ENCODE measurements at regions not wholly inside any gene's neighbourhood (a gene's known extent, or its start where the extent isn't known, plus 50 kb on each side); places are given as distances from the start of the nearest gene placed in this dataset.

GRCh38 chr11:119829402-119829801 is 100.4 kb upstream of the NECTIN1 start:
- H3K23ac ChIP-seq (ENCODE audit: low read depth, low read length): no peak overlapping the region
- no peak overlapping the region for H3K18ac ChIP-seq (ENCODE audit: low read depth, low read length)
- DNase-seq: no peak
- no peaks in the 10 kb centered on the region for H3K9me3 ChIP-seq (ENCODE audit: control insufficient read depth, insufficient read depth, low read length)
- no peak overlapping the region for H2BK120ac ChIP-seq (ENCODE audit: low read depth, low read length)
- no peak overlapping the region for H2BK20ac ChIP-seq (ENCODE audit: low read depth, low read length)
- H4K20me1 ChIP-seq (ENCODE audit: insufficient read depth, low read length): no peaks in the 10 kb centered on the region
- H3K79me1 ChIP-seq (ENCODE audit: low read depth in 1 of 2, low read length in 2 of 2): no peaks in the 10 kb centered on the region
- 14% methylated on average over 1 of the region's 3 CpGs; no CpG with 5 or more reads in 1 of the 2 experiments for WGBS, 2 experiments (ENCODE audit: extremely low coverage in 2 of 2, insufficient read length in 1 of 2)
- H3K9me1 ChIP-seq (ENCODE audit: insufficient read depth, low read length): no peaks in the 10 kb centered on the region
- no peak overlapping the region for H3K14ac ChIP-seq (replicated peaks; ENCODE audit: low read depth, low read length)
- no peak overlapping the region for H4K8ac ChIP-seq (ENCODE audit: low read depth in 2 of 2, low read length in 2 of 2)
- intact Hi-C loops (cut with micrococcal nuclease): no loop called here
- H3K56ac ChIP-seq (ENCODE audit: extremely low read depth, insufficient read depth, low read length): no peak overlapping the region
- H3K4me3 ChIP-seq (ENCODE audit: insufficient read depth, low read depth, low read length): no peak overlapping the region
- no peak overlapping the region for H3K4me2 ChIP-seq (ENCODE audit: low read depth, low read length)
- no peaks in the 10 kb centered on the region for H3K36me3 ChIP-seq (ENCODE audit: control insufficient read depth, insufficient read depth, low read length)
- BruUV-seq (replicated peaks): no TSS peak
- ChIA-PET CTCF (no interaction called here), POLR2A (ENCODE audit: unreplicated experiment) (no interaction called here)
- no peak for ATAC-seq (ENCODE audit: low read depth)
- H4K91ac ChIP-seq (ENCODE audit: insufficient read depth, low read depth, low read length): no peak overlapping the region
- H3K27me3 ChIP-seq (ENCODE audit: control insufficient read depth, insufficient read depth, low read length): peaks cover 8% of the 10 kb centered on the region; the same call in 1 of the 2 replicates
- dilution Hi-C loops (cut with HindIII; ENCODE audit: low sequenced_read_pairs, unreplicated experiment): no loop called here
- no peak for TF ChIP-seq CEBPB (IDR thresholded peaks at IDR 0.05; ENCODE audit: low read depth, low read length)
- TF ChIP-seq ELK1 (IDR thresholded peaks at IDR 0.05; ENCODE audit: borderline replicate concordance, low read depth, low read length): no peak
- no peak for TF ChIP-seq POLR2A (IDR thresholded peaks at IDR 0.05; ENCODE audit: low read depth, low read length)
- no peak for TF ChIP-seq FOS (IDR thresholded peaks at IDR 0.05; ENCODE audit: low read depth, low read length)
- no peak for TF ChIP-seq MAZ (IDR thresholded peaks at IDR 0.05; ENCODE audit: borderline replicate concordance, low read depth, low read length)
- no peak overlapping the region for H2BK5ac ChIP-seq (ENCODE audit: low read depth, low read length, poor library complexity, severe bottlenecking)
- H3K9ac ChIP-seq (ENCODE audit: low read depth, low read length): no peak overlapping the region
- no peak overlapping the region for H4K5ac ChIP-seq (ENCODE audit: low read depth, low read length)
- no peak overlapping the region for H3K27ac ChIP-seq (ENCODE audit: insufficient read depth, low read length)
- H2AFZ ChIP-seq (replicated peaks; ENCODE audit: low read length, poor library complexity): no peak overlapping the region
- no peak overlapping the region for H3K4ac ChIP-seq (ENCODE audit: low read depth, low read length)
- in situ Hi-C loops (cut with MboI; ENCODE audit: low sequenced_read_pairs): no loop called here
- H2BK15ac ChIP-seq (ENCODE audit: low read depth, low read length): no peak overlapping the region
- H2AK9ac ChIP-seq (replicated peaks; ENCODE audit: low read depth, low read length, poor library complexity): no peak overlapping the region
- no peak overlapping the region for H2AK5ac ChIP-seq (ENCODE audit: low read depth, low read length)
- no peaks in the 10 kb centered on the region for H3K4me1 ChIP-seq (ENCODE audit: control insufficient read depth, insufficient read depth, low read length)

Data from IMR-90 (cell line).